Right hindlimb (tissue), 1 donor: ENCODE measurements at regions not wholly inside any gene's neighbourhood (a gene's known extent, or its start where the extent isn't known, plus 50 kb on each side); places are given as distances from the start of the nearest gene placed in this dataset.
"Not testable (repeated sequence)": the region's sequence is repeated elsewhere in the genome, so short reads cannot be mapped to it uniquely, and the experiment has no call there.

Experiments
- DNase-seq: peaks from one replicate; pipeline ENCODE4 v3.0.0-alpha.2; 2018

- DNase-seq = no peak
Measured at GRCh38 chr7:51591223-51591622, 274.6 kb upstream of the COBL start.

- no peak for DNase-seq
Measured at GRCh38 chr7:51590746-51591145, 274.1 kb upstream of the COBL start.

GRCh38 chr7:51589111-51589510 lies 272.5 kb upstream of the COBL start:
- DNase-seq = no peak

- DNase-seq = no peak
Measured at GRCh38 chr7:51587604-51588003, 271.0 kb upstream of the COBL start.

- no peak for DNase-seq
Measured at GRCh38 chr7:51577390-51577789, 260.8 kb upstream of the COBL start.

GRCh38 chr7:51569581-51569980 lies 253.0 kb upstream of the COBL start:
- no peak for DNase-seq

GRCh38 chr7:51569176-51569575 lies 252.6 kb upstream of the COBL start:
- DNase-seq = no peak

GRCh38 chr7:51551070-51551469 lies 234.5 kb upstream of the COBL start:
- DNase-seq = no peak

GRCh38 chr7:51545131-51545530 lies 228.5 kb upstream of the COBL start:
- no peak for DNase-seq

DNA sequence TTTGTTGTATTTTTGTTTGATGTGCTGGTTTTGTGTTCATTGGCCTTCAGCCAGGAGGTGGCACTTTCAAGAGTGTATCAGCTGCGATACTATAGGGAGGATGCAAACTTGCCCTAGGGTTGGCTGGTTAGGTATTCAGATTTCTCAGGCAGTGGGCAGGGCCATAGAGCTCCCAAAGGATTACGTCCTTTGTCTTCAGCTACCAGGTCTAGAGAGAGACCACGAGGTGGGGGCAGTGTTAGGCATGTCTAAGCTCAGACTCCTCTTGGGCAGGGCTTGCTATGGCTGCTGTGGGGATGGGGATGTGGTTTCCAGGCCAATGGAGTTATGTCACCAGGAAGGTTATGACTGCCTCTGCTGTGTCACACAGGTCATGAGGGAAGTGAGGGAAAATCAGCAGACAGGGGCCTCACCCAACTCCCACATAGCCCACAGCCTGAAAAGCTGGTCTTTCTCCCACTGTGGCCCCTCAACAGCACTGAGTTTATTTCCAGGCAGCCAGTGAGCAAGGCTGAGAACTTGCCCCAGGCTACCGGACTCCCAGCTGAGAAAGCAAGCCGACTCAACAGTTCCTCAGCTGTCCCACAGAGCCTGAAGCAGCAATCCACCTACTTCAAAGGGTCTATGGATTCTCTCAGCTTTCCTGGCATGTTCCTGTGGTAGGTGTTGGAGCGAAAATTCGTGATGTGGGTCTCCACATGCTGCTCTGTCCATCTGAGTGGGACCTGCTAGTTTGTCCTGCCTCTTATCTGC lies 227.4 kb upstream of the COBL start:
- no peak for DNase-seq

GRCh38 chr7:51540906-51541305 lies 224.3 kb upstream of the COBL start:
- not testable (repeated sequence) for DNase-seq

DNA sequence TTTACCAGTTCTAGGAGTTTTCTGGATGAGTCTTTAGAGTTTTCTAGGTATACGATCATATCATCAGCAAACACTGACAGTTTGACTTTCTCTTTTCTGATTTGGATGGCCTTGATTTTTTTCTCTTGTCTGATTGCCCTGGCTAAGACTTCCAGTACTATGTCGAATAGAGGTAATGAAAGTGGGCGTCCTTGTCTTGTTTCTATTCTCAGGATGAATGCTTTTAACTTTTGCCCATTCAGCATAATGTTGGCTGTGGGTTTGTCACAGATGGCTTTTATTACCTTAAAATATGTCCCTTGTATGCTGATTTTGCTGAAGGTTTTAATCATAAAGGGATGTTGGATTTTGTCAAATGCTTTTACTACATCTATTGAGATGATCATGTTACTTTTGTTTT lies 223.2 kb upstream of the COBL start:
- no peak for DNase-seq

GRCh38 chr7:51528172-51528571 lies 211.6 kb upstream of the COBL start:
- no peak for DNase-seq

DNA sequence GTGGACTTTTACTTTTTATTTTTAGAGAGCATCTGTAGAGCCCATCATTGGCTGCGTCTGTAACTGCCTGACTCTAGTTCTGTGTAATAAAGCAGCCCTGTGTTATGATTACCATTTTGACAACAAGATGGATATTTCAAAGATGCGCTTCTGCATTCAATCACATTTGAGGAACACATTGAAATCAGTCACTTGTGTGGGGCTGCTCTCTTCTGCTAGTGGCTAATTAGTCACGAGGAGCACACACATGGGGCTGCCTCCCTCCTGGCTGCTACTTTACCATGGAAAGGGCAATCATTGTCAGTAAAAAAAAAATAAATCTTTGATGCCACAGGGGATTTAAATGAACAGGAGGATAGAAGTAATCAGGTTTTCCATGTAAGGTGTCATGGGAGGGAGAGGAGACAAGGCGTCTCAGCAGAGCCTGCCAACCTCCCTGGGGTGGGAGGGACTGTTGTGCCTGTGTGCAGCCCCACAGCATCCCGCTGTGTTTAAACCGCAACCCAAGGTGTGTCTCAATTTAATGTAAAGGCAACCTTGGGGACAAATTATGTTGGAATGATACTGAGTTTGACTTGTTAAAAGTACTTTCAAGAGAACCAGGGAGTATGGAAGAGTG lies 205.2 kb upstream of the COBL start:
- no peak for DNase-seq

DNA sequence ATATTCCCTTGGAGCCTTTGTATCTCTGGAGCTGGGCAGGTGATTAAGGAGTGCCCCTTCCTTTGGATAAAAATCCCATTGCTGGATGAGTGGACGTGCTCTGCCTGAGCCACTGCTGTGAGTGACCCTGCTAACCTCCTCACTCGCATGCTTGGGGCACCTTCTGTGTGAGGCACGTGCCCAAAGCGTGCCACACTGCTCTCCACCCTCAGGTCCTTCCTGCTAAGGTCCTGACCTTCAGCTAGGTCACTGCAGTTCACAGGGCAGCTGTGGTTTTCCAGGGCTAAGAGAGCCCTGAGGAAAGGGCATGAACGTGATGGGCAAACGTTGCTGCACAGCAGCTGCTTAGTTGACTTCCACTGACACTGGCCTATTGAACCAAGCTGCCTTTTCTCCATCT lies 204.4 kb upstream of the COBL start:
- no peak for DNase-seq

GRCh38 chr7:51518646-51519045 lies 202.0 kb upstream of the COBL start:
- no peak for DNase-seq

DNA sequence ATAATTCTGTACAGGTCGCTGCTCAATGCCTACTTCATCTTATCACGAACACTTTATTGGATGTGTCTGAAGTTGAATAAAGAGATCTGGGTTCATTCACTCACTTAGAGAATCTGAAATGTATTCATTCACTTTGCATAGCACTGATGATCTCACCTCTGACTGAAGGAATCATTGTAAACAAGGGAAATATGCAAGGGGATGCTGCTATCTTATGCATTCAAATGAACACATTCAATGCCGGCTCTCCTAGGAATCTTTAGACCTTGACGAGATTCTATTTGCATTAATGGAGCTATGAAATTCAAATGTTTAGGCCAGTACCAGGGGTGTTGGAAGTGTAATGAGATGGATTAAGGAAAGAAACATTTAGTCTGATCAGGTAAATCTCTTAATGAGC lies 200.6 kb upstream of the COBL start:
- DNase-seq = no peak

GRCh38 chr7:51501620-51502019 lies 185.0 kb upstream of the COBL start:
- DNase-seq = no peak

DNA sequence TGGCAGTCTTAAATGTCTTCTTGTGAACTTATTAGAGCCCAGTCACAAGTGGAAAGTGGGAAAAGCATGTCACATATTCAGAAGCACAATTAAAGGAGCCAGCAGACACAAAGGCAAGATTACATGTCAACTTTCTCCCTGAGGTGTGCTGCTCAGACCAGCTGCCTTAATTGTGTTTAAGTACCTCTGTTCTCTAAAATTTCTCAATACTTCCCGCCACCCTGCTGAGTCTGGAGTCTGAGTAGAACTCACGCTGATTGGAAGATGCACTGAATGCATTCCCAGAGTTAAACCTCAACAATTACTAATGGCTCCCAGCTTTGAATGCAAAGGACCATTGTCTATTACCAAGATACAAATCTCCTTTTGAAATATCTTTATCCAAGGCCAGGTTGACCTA lies 166.4 kb upstream of the COBL start:
- no peak for DNase-seq

- DNase-seq = no peak
Measured at GRCh38 chr7:51481421-51481820, 164.8 kb upstream of the COBL start.

DNA sequence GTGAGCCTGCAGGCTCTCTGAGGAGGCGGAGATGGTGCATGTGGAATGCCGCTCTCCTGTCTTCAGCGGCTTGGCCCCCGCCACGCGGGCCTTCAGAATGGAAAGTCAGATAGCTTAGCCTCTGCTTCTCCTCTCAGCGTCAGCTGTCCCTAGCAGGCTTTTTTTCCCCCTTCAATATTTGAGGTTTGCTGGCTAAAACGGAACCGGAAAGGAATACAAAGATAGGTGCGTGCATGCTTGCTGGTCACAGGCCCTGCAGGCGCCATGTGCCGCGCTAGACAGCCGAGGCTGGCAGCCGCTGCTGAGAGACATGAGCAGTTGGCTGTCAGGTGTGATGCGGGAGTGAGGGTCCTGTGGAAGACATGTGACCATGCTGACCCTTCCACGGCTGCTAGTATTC lies 161.2 kb upstream of the COBL start:
- no peak for DNase-seq

DNA sequence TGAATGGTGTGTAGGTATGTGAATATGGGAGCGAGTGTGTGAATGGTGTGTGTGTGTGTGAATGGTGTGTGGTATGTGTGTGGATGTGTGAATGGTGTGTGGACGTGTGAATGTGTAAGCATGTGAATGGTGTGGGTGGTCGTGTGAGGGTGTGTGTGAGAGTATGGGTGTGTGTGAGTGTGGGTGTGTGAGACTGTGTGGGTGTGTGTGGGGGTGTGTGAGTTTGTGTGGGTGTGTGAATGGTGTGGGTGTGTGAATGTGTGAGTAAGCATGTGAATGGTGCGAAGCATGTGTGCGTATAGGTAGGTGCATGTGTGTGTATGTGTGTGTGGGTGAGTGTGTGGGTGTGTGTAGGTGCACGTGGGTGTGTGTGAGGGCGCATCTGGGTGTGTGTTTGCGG lies 160.7 kb upstream of the COBL start:
- no peak for DNase-seq

DNA sequence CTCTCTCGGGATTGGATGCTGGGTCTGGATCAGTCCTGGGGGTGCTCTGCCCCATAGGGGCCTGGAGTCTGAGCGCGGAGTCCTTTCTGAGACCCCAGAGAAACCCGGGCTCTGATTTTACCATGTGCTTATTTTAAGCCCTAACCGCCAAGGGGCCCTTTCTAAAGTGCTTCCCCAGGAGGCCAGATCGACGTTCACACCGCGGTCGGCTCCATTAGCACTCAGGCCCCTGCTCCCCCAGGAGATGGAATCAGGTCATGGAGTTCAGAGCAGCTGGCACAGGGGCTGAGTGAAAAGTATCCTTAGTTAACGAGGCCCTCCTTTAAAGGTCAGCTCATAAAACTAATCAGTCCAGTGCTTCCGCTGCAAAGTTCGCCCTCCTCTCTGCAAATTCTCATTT lies 159.4 kb upstream of the COBL start:
- no peak for DNase-seq

- no peak for DNase-seq
Measured at GRCh38 chr7:51472873-51473272, 156.3 kb upstream of the COBL start.

DNA sequence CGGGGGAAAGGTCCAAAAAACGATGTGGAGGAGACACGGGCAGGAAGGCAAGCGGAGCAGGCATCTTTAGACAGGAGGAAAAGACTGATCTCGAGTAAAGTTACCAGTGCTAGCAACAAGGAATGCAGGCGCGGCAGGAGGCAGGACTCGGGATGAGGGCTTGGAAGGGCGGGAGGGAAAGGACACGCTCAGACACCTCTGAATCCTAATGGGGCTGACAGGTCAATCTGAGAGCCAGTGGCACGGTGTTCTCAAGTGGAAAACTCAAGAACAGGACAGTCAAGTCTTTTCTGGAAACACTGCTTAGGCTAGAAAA lies 155.3 kb upstream of the COBL start:
- no peak for DNase-seq
